NT2/D1 (cell line): ENCODE measurements at regions not wholly inside any gene's neighbourhood (a gene's known extent, or its start where the extent isn't known, plus 50 kb on each side); places are given as distances from the start of the nearest gene placed in this dataset.

Source experiments
- YY1 ChIP-seq: IDR thresholded peaks from 2 replicates; pipeline ENCODE4 v1.6.1; 2011; ENCODE audit not compliant: insufficient read length, insufficient read depth
- ZNF274 ChIP-seq: IDR thresholded peaks from 2 replicates; pipeline ENCODE4 v1.6.1; 2011; ENCODE audit warnings: mild to moderate bottlenecking, low read depth, low read length

- TF ChIP-seq ZNF274 (no peak), YY1 (no peak)
Observed at GRCh38 chr17:64781810-64782555, 119.9 kb upstream of the SMURF2 start.
